CD4-positive, alpha-beta T cell treated with Interleukin-2 at 100 ng/mL for 4 hours (primary cell): ENCODE measurements at regions not wholly inside any gene's neighbourhood (a gene's known extent, or its start where the extent isn't known, plus 50 kb on each side); places are given as distances from the start of the nearest gene placed in this dataset.

Experiments used
- DNase-seq: peaks from one replicate; pipeline ENCODE4 v3.0.0-alpha.2; 2020; ENCODE audit warnings: low spot score

- DNase-seq, result no peak
These were observed 408.9 kb downstream of the PLCL1 start for GRCh38 chr2:198213253-198213652.

- DNase-seq, result no peak
These were observed 407.3 kb downstream of the PLCL1 start for GRCh38 chr2:198211706-198212105.

- no peak for DNase-seq
These were observed 399.1 kb downstream of the PLCL1 start for GRCh38 chr2:198203336-198204069.
